Retinal pigment epithelial cell (primary cell): ENCODE measurements at regions not wholly inside any gene's neighbourhood (a gene's known extent, or its start where the extent isn't known, plus 50 kb on each side); places are given as distances from the start of the nearest gene placed in this dataset.

Experiments used
- DNase-seq: peaks from one replicate; pipeline ENCODE4 v3.0.0-alpha.2; 2010; ENCODE audit warnings: low read depth
- H3K4me3 ChIP-seq: 2 replicates; pipeline ENCODE4 v1.5.1; 2011; ENCODE audit warnings: mild to moderate bottlenecking, low read length, control low read depth, moderate library complexity
- CTCF ChIP-seq: conservative IDR thresholded peaks from 2 replicates; pipeline ENCODE4 v1.5.1; 2011; ENCODE audit warnings: low read depth, low read length, control low read depth, inconsistent platforms

- DNase-seq = no peak
- TF ChIP-seq CTCF = no peak
- H3K4me3 ChIP-seq = no peak overlapping the region
Measured at GRCh38 chr7:25307624-25308023, 79.3 kb upstream of the NPVF start.

GRCh38 chr7:25308246-25308645, 80.0 kb upstream of the NPVF start:
- H3K4me3 ChIP-seq = no peak overlapping the region
- TF ChIP-seq CTCF = no peak
- DNase-seq = no peak

GRCh38 chr7:25308906-25309705, 80.8 kb upstream of the NPVF start:
- no peak for TF ChIP-seq CTCF
- H3K4me3 ChIP-seq = no peak overlapping the region

GRCh38 chr7:25310896-25311295, 82.6 kb upstream of the NPVF start:
- no peak for DNase-seq
- no peak for TF ChIP-seq CTCF
- no peak overlapping the region for H3K4me3 ChIP-seq

More at GRCh38 chr7:25308906-25309705, 80.8 kb upstream of the NPVF start:
- no peak for DNase-seq

- no peak for TF ChIP-seq CTCF
- DNase-seq = no peak
- H3K4me3 ChIP-seq = no peak overlapping the region
Measured at GRCh38 chr7:25311346-25311745, 83.1 kb upstream of the NPVF start.

- H3K4me3 ChIP-seq = no peak overlapping the region
- no peak for TF ChIP-seq CTCF
Measured at GRCh38 chr7:25312968-25313367, 84.7 kb upstream of the NPVF start.

GRCh38 chr7:25313526-25313925, 85.2 kb upstream of the NPVF start:
- H3K4me3 ChIP-seq = no peak overlapping the region
- DNase-seq = no peak
- no peak for TF ChIP-seq CTCF

More at GRCh38 chr7:25312968-25313367, 84.7 kb upstream of the NPVF start:
- no peak for DNase-seq
